ENCODE measurements at regions not wholly inside any gene's neighbourhood (a gene's known extent, or its start where the extent isn't known, plus 50 kb on each side); places are given as distances from the start of the nearest gene placed in this dataset.
"Not testable (repeated sequence)": the region's sequence is repeated elsewhere in the genome, so short reads cannot be mapped to it uniquely, and the experiment has no call there.

DNA sequence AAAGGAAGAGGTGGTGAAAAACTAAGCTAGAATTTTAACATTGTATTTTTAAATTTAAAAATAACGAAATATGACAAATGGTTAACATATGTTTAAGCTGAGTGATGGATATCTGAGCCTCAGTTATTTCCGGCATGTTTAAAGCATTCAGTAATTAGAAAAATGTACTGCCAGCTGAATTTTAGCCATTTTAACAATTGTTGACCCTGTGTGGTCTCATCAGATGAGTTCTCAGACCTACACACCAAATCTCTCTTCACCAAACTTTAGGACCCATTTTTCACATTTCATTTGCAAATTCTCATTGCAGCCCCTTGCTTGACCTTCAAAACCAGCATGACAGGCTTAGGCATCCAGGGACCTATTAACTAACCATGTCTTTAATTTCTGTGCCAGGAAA is 91.5 kb upstream of the RGPD4 start:
- FAIRE-seq = no peak

DNA sequence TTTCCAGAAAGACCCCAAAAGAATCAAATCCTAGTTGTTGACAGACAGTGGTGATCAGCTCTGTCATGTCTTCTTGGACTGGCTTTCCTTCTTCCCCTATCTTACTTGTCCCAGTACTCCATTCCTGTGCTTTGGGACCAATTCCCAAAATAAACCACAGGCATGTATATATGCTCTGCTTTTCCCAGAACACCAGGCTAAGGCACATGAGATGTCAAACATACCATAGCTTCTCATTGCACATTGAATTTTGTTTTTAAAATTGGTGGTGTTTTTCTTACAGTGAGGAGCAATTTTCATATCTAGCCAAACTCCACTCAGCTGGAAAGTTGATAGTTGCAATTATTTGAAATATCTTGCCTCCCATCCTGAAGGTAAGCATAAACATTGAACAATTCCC is 88.9 kb upstream of the RGPD4 start:
- no peak for FAIRE-seq

DNA sequence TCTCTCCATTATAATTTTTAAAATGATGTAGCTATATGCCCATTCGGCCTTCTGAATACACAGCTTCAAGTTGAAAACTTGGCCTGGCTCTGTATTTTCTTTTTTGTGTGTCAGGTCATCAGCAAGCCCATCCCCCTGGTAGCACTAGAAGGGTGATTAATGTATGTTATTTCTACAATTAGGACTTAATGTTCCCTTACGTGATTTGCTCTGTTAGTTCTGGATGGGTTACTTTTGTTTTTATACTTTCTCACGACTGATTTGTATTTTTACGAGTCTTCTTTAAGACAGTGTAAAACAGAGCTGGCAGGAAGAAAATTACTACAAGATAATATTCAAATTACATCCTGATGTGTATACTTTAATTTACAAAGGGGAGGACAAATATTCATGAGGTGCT is 88.4 kb upstream of the RGPD4 start:
- no peak for FAIRE-seq

DNA sequence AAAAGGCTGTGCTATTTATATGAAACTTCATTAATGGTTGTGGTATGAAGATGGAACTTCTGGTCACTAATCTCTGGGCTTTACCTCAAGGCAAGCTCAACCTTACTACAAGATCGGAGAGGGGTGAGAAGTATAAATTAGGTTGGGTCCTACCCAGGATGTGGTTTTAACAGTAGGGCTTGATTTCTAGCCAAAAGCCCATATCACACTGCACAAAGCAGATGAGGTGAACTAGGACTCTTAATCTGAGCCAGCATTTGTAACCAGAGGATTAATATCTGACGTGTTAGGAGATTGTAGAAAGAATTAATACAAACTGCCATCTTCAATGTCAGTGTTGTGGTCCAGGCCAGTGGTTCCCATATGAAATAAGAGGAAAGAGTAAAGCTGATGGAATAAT is 86.4 kb upstream of the RGPD4 start:
- no peak for FAIRE-seq

DNA sequence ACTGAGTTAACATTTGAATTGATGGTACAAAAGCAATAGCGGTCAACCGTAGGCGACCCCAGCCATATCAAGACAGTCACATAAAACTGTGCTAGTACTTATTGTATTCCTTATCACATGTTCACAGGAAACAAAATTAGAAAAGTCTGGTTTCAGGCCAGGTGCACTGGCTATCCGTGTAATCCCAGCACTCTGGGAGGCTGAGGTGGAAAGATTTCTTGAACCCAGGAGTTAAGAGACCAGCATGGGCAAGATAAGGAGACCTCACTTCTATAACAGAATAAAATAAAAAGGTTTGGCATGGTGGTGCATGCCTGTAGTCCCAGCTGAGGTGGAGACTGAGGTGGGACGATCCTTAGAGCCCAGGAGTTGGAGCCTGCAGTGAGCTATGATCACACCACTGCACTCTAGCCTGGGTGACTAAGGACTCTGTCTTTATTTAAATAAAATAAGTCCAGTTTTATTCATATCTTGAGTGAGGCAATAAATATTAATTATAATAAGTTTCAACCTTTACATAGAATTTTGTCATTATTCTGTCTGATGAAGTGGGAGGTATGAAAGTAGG is 84.1 kb upstream of the RGPD4 start:
- FAIRE-seq = no peak

DNA sequence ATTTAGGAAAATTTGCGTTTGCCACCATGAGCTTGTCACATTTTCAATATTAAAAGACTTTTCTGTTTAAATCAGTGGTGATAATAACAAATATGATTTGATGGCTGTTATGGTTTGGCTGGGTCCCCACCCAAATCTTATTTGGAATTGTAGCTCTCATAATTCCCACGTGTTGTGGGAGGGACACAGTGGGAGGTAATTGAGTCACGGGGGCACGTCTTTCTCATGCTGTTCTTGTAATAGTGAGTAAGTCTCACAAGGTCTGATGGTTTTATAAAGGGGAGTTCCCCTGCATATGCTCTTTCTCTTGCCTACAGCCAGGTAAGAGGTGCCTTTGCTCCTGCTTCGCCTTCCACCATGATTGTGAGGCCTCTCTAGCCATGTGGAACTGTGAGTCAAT is 83.4 kb upstream of the RGPD4 start:
- no peak for FAIRE-seq

DNA sequence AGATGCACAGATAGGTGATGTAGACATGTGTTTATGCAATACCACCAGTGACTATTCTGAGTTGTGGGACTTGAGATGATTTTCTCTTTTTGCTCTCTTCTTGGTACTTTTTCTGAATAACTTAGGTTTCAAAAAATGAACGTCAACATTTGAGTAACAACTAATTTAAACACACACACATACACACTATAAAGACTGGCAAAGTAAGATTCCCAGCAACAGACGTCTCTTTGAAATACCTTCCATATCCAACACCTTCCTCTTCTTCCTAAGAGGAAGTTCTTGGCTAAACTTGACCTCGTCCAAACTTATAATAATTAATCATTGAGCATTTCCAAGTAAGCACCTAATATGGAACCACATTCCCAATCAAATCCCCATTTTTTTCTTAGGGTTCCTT is 81.6 kb upstream of the RGPD4 start:
- FAIRE-seq = no peak

DNA sequence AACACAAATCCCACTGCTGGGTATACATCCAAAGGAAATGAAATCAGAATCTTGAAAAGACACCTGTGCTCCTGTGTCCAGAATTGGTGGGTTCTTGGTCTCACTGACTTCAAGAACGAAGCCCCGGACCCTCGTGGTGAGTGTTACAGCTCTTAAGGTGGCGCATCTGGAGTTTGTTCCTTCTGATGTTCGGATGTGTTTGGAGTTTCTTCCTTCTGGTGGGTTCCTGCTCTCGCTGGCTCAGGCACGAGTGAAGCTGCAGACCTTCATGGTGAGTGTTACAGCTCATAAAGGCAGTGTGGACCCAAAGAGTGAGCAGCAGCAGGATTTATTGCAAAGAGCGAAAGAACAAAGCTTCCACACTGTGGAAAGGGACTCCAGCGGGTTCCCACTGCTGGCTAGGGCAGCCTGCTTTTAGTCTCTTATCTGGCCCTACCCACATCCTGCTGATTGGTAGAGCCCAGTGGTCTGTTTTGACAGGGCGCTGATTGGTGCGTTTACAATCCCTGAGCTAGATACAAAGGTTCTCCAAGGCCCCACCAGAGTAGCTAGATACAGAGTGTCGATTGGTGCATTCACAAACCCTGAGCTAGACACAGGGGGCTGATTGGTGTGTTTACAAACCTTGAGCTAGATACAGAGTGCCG is 80.0 kb upstream of the RGPD4 start:
- FAIRE-seq = not testable (repeated sequence)

DNA sequence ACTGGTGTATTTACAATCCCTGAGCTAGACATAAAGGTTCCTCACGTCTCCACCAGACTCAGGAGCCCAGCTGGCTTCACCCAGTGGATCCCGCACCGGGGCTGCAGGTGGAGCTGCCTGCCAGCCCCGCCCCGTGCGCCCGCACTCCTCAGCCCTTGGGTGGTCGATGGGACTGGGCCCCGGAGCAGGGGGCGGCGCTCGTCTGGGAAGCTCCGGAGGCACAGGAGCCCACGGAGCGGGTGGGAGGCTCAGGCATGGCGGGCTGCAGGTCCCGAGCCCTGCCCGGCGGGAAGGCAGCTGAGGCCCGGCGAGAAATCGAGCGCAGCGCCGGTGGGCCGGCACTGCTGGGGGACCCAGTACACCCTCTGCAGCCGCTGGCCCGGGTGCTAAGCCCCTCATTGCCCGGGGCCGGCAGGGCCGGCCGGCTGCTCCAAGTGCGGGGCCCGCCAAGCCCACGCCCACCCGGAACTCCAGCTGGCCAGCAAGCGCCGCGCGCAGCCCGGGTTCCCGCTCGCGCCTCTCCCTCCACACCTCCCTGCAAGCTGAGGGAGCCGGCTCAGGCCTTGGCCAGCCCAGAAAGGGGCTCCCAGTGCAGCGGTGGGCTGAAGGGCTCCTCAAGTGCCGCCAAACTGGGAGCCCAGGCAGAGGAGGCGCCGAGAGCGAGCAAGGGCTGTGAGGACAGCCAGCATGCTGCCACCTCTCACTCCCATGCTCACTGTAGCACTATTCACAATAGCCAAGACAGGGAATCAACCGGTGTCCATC is 79.3 kb upstream of the RGPD4 start:
- FAIRE-seq = not testable (repeated sequence)

DNA sequence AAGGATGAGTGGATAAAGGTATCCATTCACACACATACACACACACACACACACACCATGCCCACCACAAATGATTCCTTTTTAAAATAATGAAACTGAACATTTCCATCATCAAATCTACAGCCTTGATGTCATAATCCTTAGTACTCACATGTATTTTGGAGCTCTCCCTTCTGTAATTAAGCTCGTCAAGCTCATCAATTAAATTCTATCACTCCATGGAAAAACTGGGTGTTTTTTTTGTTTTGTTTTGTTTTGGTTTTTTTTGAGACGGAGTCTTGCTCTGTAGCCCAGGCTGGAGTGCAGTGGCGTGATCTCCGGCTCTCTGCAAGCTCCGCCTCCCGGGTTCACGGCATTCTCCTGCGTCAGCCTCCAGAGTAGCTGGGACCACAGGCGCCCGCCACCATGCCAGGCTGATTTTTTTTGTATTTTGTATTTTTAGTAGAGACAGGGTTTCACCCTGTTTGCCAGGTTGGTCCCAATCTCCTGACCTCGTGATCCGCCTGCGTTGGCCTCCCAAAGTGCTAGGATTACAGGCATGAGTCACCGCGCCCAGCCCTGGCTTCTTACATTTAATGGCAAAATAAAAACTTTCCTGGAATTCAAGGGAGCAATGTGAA is 78.6 kb upstream of the RGPD4 start:
- no peak for FAIRE-seq

DNA sequence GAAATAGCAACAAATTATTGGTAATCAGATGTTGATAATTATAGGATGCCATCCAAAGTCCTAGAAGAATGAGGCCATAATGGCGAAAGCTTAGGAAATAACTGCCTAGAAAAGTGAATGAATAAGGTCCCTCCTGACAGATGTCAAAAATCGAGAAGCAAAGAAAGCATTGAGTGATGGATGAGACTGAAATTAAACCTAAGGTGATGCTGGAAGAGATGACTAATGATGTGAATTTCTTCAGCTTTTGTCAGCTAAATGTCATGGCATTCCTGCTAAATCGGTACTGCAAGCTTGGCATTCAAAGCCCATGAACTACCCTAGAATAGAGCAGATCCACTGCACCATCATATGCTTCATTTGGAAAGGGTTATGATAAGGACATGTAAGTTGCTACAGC is 74.8 kb upstream of the RGPD4 start:
- FAIRE-seq = no peak

DNA sequence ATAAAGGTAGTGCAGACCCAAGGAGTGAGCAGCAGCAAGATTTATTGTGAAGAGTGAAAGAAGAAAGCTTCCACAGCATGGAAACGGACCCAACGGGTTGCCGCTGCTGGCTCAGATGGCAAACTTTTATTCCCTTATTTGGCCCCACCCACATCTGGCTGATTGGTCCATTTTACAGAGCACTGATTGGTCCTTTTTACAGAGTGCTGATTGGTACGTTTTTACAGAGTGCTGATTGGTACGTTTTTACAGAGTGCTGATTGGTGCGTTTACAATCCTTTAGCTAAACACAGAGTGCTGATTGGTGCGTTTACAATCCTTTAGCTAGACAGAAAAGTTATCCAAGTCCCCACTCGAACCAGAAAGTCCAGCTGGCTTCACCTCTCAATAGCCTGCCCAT is 72.9 kb upstream of the RGPD4 start:
- not testable (repeated sequence) for FAIRE-seq

DNA sequence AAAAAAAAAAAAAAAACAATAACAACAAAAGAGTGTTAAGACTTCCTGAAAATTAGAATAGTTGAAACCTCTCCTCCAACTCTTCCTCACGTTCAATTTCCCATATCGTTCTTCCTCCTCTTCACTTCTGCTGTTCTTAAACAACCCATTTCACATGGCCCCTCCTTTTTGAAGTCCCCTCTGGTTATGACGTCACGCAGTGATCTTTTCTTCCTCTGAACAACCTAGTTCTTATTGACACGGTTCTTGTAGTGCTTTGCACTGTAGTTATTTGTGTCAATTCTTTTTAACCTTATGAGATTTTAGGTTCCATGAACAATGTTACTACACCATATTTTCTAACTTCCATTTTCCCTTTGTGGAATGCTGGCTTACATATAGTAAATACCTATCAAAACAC is 69.5 kb upstream of the RGPD4 start:
- no peak for FAIRE-seq

DNA sequence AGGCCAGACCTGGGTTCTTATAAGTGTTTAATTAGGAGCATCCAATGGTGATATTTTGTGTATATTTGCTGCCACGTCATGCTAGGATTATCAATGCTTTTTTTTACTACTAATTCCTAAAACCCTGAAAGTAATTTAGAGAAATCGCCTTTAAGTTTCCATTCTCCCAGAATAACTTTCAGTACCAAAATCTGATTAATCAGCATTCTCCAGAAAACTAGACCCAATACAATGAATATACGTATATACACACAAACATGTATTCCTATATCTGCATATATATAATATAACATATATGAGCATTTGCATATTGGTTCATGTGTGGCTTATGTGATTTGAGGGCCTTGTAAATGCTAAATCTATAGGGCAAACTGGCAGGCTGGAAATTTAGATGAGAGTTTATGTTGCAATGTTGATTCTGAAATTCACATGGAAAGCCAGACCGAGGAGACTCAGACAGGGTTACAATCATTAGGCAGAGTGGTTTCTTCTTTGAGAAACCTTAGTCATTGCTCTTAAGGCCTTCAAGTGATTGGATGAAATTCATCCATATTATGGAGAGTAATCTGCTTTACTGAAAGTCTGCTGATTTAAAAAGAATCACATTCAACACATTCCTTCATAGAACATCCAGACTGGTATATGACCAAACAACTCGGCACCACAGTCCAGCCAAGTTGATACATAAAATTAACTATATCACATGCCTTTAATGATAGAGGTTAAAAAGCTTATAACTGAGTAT is 65.9 kb upstream of the RGPD4 start:
- no peak for FAIRE-seq

DNA sequence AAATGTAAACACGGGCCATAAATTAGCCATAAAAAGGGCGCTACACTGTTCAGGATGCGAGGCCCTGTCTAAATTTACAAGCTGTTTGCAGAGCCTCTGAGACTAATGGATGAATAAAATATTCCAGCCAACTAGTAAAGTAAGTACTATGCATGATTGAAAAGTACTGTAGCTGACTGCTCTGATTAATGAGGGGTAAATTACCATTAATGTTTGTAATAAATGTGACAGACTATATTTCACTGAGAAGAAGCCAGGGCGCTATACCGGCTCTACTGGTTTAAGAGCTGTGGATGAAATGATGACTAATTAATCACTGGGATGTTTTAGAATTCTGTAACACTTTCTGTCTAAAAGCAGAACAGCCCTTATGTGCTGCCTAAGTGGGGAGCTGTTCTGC is 54.3 kb upstream of the RGPD4 start:
- no peak for FAIRE-seq

DNA sequence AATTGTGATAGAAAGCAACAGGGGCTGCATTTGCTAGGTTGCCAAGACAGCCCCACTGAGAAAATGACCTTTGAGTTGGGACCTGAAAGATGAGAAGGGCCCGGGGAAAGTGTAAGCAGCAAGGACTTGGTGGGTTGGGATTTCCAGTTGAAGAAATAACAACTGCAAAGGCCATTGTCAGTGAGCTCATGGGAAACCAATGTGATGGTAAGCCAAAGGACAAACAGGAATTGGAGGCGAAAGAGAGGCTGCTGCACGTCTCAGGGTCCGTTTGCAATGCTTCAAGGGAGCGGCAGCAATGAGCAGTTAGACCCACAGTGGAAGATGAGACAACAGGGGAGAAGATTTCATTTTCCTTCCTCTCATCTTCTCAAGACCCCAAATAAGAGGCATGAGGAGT is 51.5 kb upstream of the RGPD4 start:
- FAIRE-seq = no peak

DNA sequence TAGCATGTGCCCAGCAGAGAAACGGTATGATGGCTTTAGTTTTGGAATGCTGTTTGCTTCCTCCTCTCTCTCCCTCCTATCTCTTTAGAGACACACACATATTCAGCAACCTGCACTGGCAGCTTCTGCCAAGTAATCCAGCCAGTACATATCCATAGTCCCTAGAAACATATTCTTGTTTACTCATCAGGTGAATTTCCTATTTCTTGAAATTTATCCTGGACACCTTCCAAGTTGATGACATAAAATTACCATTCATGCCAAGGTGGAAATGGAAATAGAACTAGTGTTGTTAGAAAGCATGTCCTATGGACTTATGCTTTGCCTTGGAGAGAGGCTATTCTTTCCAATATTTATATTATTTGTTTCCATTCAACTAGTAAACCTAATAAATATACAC is 50.9 kb upstream of the RGPD4 start:
- no peak for FAIRE-seq

DNA sequence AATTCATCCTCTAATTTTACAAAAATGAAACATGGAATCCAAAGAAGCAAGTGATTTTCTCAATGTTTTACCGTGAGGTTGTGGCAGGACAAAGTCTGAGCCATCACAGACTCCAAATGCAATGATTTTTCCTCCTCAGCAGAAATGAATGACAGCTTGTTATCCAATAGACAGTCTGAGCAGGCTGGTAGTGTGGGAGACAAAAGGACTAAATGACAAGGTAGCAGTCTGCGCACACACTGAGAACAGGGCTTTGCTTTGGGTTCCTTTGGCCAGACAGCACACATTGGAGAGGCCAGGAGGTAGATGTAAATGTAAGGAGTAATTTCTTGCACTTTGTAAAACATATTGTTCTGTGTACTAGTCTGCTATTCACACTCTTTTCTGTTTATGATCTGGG is 50.3 kb upstream of the RGPD4 start:
- no peak for FAIRE-seq

Measured in TTC549 (cell line).